Liver (tissue), 8 donors: ENCODE measurements at regions not wholly inside any gene's neighbourhood (a gene's known extent, or its start where the extent isn't known, plus 50 kb on each side); places are given as distances from the start of the nearest gene placed in this dataset.

Experiments
- DNase-seq: peaks from one replicate; pipeline ENCODE4 v3.0.0-alpha.2; 2017; ENCODE audit warnings: low spot score
- H3K27ac ChIP-seq, 2 donors: one replicate each; pipeline ENCODE4 v1.7.0; 2013; ENCODE audit warnings: inconsistent platforms in 2 of 2, low read length in 2 of 2, control low read depth in 1 of 2, low read depth in 1 of 2, mild to moderate bottlenecking in 1 of 2
- H3K27me3 ChIP-seq, 4 donors: one replicate each; pipeline versions ENCODE4 v1.6.1 to v1.7.0; 2013; ENCODE audit warnings: low read length in 3 of 4, inconsistent platforms in 1 of 4, mild to moderate bottlenecking in 1 of 4, moderate library complexity in 1 of 4; ENCODE audit not compliant: control insufficient read depth in 4 of 4, insufficient read depth in 4 of 4
- H3K36me3 ChIP-seq, 4 donors: one replicate each; pipeline versions ENCODE4 v1.6.1 to v1.7.0; 2013; ENCODE audit warnings: low read length in 3 of 4, mild to moderate bottlenecking in 3 of 4, low read depth in 1 of 4, moderate library complexity in 1 of 4; ENCODE audit not compliant: control insufficient read depth in 4 of 4, insufficient read depth in 3 of 4
- H3K4me1 ChIP-seq, 4 donors: one replicate each; pipeline versions ENCODE4 v1.6.1 to v1.7.0; 2013; ENCODE audit warnings: low read length in 3 of 4, mild to moderate bottlenecking in 3 of 4, moderate library complexity in 1 of 4; ENCODE audit not compliant: control insufficient read depth in 4 of 4, insufficient read depth in 4 of 4
- H3K4me3 ChIP-seq, 3 donors: one replicate each; pipeline versions ENCODE4 v1.6.1 to v1.7.0; 2013; ENCODE audit warnings: low read length in 3 of 3, control low read depth in 1 of 3, low read depth in 1 of 3, mild to moderate bottlenecking in 1 of 3
- H3K9ac ChIP-seq, 2 donors: one replicate each; pipeline ENCODE4 v1.7.0; 2013; ENCODE audit warnings: low read length in 2 of 2, mild to moderate bottlenecking in 2 of 2, moderate library complexity in 2 of 2, control low read depth in 1 of 2, low read depth in 1 of 2
- H3K9me3 ChIP-seq, 4 donors: one replicate each; pipeline versions ENCODE4 v1.6.1 to v1.7.0; 2013; ENCODE audit warnings: low read length in 3 of 4; ENCODE audit not compliant: control insufficient read depth in 4 of 4
- EGR1 ChIP-seq, 2 donors: IDR thresholded peaks; 2 replicates each; pipeline ENCODE4 v1.6.1; 2016 to 2018; ENCODE audit warnings: antibody characterized with exemption in 2 of 2, low read depth in 2 of 2
- FOXA1 ChIP-seq: IDR thresholded peaks from 2 replicates; pipeline ENCODE4 v1.6.1; 2016; ENCODE audit warnings: antibody characterized with exemption
- FOXA2 ChIP-seq: IDR thresholded peaks from 2 replicates; pipeline ENCODE4 v1.6.1; 2016; ENCODE audit warnings: antibody characterized with exemption
- GABPA ChIP-seq, 2 donors: IDR thresholded peaks in 1 of 2; conservative IDR thresholded peaks in 1 of 2; 2 replicates each; pipeline ENCODE4 v1.6.1; 2016; ENCODE audit warnings: antibody characterized with exemption in 2 of 2, mild to moderate bottlenecking in 1 of 2, moderate library complexity in 1 of 2
- HNF4A ChIP-seq, 2 donors: conservative IDR thresholded peaks; 2 replicates each; pipeline ENCODE4 v1.6.1; 2016; ENCODE audit warnings: antibody characterized with exemption in 2 of 2, mild to moderate bottlenecking in 2 of 2
- HNF4G ChIP-seq: IDR thresholded peaks from 2 replicates; pipeline ENCODE4 v1.6.1; 2016; ENCODE audit warnings: antibody characterized with exemption
- JUND ChIP-seq, 2 donors: IDR thresholded peaks; 2 replicates each; pipeline ENCODE4 v1.6.1; 2016; ENCODE audit warnings: antibody characterized with exemption in 2 of 2
- NR2F2 ChIP-seq: IDR thresholded peaks from 2 replicates; pipeline ENCODE4 v1.6.1; 2016; ENCODE audit warnings: antibody characterized with exemption
- RAD21 ChIP-seq, 2 donors: IDR thresholded peaks; 2 replicates each; pipeline ENCODE4 v1.6.1; 2016; ENCODE audit warnings: antibody characterized with exemption in 2 of 2, mild to moderate bottlenecking in 2 of 2
- REST ChIP-seq: IDR thresholded peaks from 2 replicates; pipeline ENCODE4 v1.6.1; 2016; ENCODE audit warnings: antibody characterized with exemption, mild to moderate bottlenecking
- RXRA ChIP-seq, 2 donors: IDR thresholded peaks; 2 replicates each; pipeline ENCODE4 v1.6.1; 2017 to 2018; ENCODE audit warnings: antibody characterized with exemption in 2 of 2, mild to moderate bottlenecking in 1 of 2
- SP1 ChIP-seq: IDR thresholded peaks from 2 replicates; pipeline ENCODE4 v1.6.1; 2018; ENCODE audit warnings: antibody characterized with exemption, mild to moderate bottlenecking
- TAF1 ChIP-seq: conservative IDR thresholded peaks from 2 replicates; pipeline ENCODE4 v1.6.1; 2016; ENCODE audit warnings: antibody characterized with exemption, mild to moderate bottlenecking
- YY1 ChIP-seq: IDR thresholded peaks from 2 replicates; pipeline ENCODE4 v1.6.1; 2016; ENCODE audit warnings: antibody characterized with exemption, mild to moderate bottlenecking
- ZBTB33 ChIP-seq: IDR thresholded peaks from 2 replicates; pipeline ENCODE4 v1.6.1; 2016; ENCODE audit warnings: antibody characterized with exemption
- WGBS: extraction: QIAGEN DNeasy Blood & Tissue Kit; methylation state at CpG from one replicate; pipeline ENCODE4 v1.1.7; 2013; 5-methylcytosine and 5-hydroxymethylcytosine counted together
- TF ChIP-seq, protein P1 (sequence below): IDR thresholded peaks from 2 replicates; pipeline ENCODE4 v1.6.1; 2016; ENCODE audit warnings: antibody characterized with exemption
- TF ChIP-seq, protein P2 (sequence below): fragments of 150-350 bp; IDR thresholded peaks from 2 replicates; pipeline ENCODE4 v1.5.1; 2017; ENCODE audit warnings: improper control_type of control experiment, low read depth, low read length; ENCODE audit not compliant: missing input control
- donor health status: healthy.
- donor health status: healthy.
- donor health status: healthy.
- donor health status: healthy.
- donor health status: healthy.

DNA sequence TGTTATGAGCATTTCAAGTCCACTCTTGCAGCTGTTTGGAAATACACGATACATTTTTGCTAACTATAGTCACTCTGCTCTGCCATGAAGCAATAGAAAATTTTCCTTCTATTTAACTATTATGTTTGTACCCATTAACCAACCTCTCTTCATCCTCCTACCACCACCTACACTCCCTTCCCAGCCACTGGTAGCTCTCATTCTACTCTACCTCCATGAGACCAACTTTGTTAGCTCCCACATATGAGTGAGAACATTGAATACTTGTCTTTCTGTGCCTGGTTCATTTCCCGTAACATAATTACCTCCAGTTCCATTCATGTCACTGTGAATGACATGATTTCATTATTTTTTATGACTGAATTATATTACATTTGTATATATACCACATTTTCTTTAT, 505.9 kb upstream of the CCNG1 start:
- TF ChIP-seq HNF4G (no peak), GABPA (IDR thresholded peaks at IDR 0.05 in 1 of 2, conservative IDR thresholded peaks at IDR 0.05 in 1 of 2) (no peak), TAF1 (no peak), FOXA1 (no peak)
- WGBS: 94% methylated on average over 2 of the region's 2 CpGs
- no peak overlapping the region for H3K27ac ChIP-seq
- no peak overlapping the region for H3K4me3 ChIP-seq
- no peaks in the 10 kb centered on the region for H3K4me1 ChIP-seq
- H3K9me3 ChIP-seq: peaks cover 0 to 7% (median 0%) of the 10 kb centered on the region in 4 donors
- no peaks in the 10 kb centered on the region for H3K27me3 ChIP-seq
- DNase-seq: no peak
- no peak overlapping the region for H3K9ac ChIP-seq
- H3K36me3 ChIP-seq: no peaks in the 10 kb centered on the region

GRCh38 chr5:162939991-162940390, 497.4 kb upstream of the CCNG1 start:
- Histone ChIP-seq H3K36me3 (no peaks in the 10 kb centered on the region), H3K4me1 (no peaks in the 10 kb centered on the region), H3K4me3 (no peak overlapping the region), H3K27ac (no peak overlapping the region), H3K9me3 (peaks cover 0 to 7% (median 0%) of the 10 kb centered on the region in 4 donors), H3K27me3 (no peaks in the 10 kb centered on the region), H3K9ac (no peak overlapping the region)
- TF ChIP-seq RXRA (IDR thresholded peaks at IDR 0.05) (no peak), HNF4G (no peak), YY1 (no peak), FOXA2 (no peak), TAF1 (no peak), REST (no peak), EGR1 (IDR thresholded peaks at IDR 0.05; ENCODE audit: low read depth in 2 of 2) (no peak), SP1 (no peak), JUND (IDR thresholded peaks at IDR 0.05) (no peak), RAD21 (IDR thresholded peaks at IDR 0.05) (no peak)
- TF ChIP-seq, protein P1, sequence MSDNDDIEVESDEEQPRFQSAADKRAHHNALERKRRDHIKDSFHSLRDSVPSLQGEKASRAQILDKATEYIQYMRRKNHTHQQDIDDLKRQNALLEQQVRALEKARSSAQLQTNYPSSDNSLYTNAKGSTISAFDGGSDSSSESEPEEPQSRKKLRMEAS: no peak
- TF ChIP-seq, protein P2, sequence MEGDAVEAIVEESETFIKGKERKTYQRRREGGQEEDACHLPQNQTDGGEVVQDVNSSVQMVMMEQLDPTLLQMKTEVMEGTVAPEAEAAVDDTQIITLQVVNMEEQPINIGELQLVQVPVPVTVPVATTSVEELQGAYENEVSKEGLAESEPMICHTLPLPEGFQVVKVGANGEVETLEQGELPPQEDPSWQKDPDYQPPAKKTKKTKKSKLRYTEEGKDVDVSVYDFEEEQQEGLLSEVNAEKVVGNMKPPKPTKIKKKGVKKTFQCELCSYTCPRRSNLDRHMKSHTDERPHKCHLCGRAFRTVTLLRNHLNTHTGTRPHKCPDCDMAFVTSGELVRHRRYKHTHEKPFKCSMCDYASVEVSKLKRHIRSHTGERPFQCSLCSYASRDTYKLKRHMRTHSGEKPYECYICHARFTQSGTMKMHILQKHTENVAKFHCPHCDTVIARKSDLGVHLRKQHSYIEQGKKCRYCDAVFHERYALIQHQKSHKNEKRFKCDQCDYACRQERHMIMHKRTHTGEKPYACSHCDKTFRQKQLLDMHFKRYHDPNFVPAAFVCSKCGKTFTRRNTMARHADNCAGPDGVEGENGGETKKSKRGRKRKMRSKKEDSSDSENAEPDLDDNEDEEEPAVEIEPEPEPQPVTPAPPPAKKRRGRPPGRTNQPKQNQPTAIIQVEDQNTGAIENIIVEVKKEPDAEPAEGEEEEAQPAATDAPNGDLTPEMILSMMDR: no peak
- WGBS: 81% methylated on average over 4 of the region's 4 CpGs
- no peak for DNase-seq

- no peak overlapping the region for H3K4me3 ChIP-seq
- H3K36me3 ChIP-seq: no peaks in the 10 kb centered on the region
- WGBS: 72% methylated on average over 4 of the region's 4 CpGs
- no peaks in the 10 kb centered on the region for H3K27me3 ChIP-seq
- no peak overlapping the region for H3K9ac ChIP-seq
- H3K4me1 ChIP-seq: no peaks in the 10 kb centered on the region
- no peaks in the 10 kb centered on the region for H3K9me3 ChIP-seq
- DNase-seq: no peak
- no peak for TF ChIP-seq FOXA1
- no peak for TF ChIP-seq ZBTB33
- TF ChIP-seq REST: no peak
- TF ChIP-seq HNF4A (conservative IDR thresholded peaks at IDR 0.05): no peak
- no peak for TF ChIP-seq NR2F2
- no peak for TF ChIP-seq TAF1
- TF ChIP-seq YY1: no peak
- no peak for TF ChIP-seq HNF4G
- no peak overlapping the region for H3K27ac ChIP-seq
Observed at GRCh38 chr5:162948677-162949076, 488.7 kb upstream of the CCNG1 start.
